GM08714 (cell line): ENCODE measurements at regions not wholly inside any gene's neighbourhood (a gene's known extent, or its start where the extent isn't known, plus 50 kb on each side); places are given as distances from the start of the nearest gene placed in this dataset.
"Not testable (repeated sequence)": the region's sequence is repeated elsewhere in the genome, so short reads cannot be mapped to it uniquely, and the experiment has no call there.

Experiments used
- H3K4me3 ChIP-seq: fragments of 200-500 bp; sonication (Bioruptor generic); 2 replicates; pipeline ENCODE4 v1.5.1; 2014; ENCODE audit warnings: mild to moderate bottlenecking, low read length, inconsistent platforms
- ZNF274 ChIP-seq: IDR thresholded peaks from 2 replicates; pipeline ENCODE4 v1.6.1; 2012; ENCODE audit warnings: mild to moderate bottlenecking, low read depth, low read length

DNA sequence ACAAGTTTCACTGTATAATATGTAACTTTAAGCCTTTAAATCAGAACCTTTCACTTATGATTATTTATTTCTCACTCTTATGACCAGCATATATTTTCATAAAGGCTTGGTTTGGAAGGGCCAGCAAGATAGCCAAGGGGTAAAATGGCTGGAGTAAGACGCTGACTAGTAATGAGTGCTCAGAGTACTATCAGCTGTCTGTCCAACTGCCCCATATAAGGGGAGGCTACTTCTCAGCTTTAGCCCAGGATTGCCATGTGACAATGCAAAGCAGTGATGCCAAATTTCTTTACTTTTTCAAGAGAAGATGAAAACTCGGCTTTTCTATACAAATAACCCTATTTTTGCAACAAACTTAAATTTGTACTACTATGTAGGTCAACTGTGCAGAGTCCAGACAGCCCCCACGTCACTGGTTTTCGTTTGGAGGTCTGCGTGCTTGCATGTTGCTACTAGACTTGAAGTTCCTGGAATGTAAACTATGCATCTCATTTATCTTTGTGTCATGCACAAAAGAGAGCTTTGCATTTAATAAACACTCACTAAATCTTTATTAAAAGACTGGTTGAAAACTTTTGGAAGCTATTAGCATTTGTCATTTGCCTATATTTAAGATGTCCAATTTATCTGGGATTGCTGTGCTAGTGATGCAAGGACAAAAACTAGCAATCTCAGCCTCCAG, 110.4 kb downstream of the TNFSF18 start:
- no peak for TF ChIP-seq ZNF274

DNA sequence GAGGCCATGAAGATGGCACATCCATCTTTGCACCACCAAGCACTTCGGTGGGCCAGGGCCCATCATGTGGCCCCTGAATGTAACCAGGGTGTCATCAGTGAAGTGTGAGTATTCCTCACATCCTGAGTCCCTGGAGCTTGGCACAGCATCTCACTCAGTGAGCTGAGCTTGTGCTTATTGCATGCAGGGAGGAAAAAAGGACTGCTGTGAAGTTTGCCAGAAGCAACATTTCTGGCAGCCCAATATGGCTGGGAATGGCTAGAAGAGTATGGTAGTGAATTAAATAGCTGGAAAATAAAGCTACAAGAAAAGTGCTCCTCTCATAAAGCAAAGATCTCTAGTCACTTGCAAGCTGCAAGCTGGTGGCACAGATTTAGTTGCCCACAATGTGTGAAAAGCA, 109.3 kb downstream of the TNFSF18 start:
- no peak for TF ChIP-seq ZNF274
- no peak overlapping the region for H3K4me3 ChIP-seq

More for the DNA sequence above, 110.4 kb downstream of the TNFSF18 start:
- no peak overlapping the region for H3K4me3 ChIP-seq

DNA sequence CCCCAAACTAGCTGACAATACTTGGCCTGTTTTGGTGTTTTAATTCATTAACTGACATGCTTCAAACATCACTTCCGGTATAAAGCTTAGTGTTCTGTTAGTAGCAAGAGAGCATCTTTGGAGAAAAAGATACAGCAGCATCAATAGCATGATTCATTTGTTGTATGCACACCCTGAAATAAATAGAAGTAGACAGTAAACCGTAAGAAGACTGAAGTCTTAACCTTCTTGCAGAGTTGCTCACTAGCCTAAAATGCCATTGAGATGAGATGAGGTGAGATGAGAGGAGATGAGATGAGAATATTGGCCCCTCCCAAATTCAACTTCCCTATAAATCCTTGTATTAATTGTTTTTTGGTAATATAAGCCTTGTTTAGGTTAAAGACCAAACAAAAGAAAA, 108.8 kb downstream of the TNFSF18 start:
- no peak overlapping the region for H3K4me3 ChIP-seq
- TF ChIP-seq ZNF274, result no peak

DNA sequence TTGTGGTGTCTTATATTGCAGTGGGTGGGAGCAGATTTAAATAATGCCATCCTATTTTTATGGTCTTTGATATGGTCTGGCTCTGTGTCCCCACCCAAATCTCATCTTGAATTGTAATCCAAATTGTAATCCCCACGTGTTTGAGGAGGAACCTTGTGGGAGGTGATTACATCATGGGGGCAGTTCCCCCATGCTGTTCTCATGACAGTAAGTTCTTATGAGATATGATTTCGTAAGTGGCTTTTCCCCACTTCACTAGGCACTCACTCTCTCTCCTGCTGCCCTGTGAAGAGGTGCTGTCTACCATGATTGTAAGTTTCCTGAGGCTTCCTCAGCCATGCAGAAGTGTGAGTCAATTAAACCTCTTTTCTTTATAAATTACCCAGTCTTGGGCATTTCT, 107.6 kb downstream of the TNFSF18 start:
- H3K4me3 ChIP-seq, result not testable (repeated sequence)

DNA sequence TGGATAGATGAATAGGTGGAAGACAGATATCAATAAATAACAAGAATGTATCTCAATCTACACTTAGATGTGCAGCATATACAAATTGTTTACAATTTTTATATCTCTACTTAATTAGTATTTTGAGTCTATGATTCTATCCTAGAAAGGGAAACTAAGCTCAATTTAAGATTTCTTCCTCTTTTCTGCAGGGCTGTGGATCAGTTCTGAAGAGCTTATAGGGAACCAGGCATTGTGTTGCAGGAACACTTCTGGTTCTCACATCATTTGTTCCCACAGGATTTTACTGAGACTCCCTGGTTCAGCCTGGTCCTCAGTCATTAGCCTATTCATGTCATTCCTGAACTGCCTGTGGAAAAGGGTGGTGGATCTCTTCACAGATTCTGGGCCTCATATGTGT, 105.8 kb downstream of the TNFSF18 start:
- TF ChIP-seq ZNF274, result no peak
- H3K4me3 ChIP-seq, result no peak overlapping the region

DNA sequence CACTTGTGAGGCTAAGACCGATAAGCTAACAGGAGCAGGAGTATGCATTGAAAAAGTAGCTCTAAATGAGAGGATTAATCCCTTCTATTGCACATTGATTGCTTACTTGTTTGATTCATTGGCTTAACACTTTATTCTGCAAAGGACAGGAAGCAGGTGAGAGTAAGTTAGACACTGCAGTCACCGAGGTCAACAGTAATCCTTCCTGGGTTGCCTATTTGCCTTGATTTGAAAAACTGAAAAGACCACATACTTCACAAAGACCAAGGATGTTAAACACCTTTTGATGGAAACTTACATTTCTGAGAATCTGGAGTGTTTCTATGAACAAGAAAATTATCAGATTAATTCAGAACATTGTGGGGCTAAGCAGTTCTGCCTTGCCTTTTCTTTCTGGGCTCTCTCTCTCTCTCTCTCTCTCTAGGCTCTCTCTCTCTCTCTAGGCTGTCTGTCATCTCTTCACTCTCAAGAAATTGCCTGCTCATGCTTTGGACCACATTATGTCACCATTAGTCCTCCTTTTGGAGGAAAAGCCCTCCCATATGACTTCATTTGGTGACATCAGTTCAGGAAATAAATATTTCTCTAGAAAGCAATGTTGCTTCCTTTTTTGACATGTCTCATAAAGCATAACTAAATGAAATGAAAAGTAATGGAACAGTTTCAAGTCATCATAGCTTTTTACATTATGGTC, 103.8 kb downstream of the TNFSF18 start:
- TF ChIP-seq ZNF274, result no peak
- no peak overlapping the region for H3K4me3 ChIP-seq

DNA sequence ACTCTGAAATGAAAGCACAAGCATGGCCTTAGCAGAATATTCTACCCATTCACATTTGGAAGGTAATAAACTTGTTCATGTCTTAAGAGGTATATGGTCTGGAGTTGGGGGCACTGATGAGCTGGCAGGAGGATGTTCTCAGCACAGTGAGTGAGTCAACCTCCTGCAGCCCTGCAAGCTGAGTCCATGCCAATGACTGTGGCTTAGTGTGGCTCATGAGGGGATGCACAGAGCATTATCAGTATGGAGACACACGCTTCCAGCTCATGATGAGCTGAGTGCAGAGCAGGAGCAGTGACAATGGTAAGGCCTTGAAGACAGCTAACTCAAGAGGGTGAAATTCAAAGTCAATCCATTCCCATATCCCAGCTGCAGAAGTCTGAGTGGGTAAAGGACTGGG, 102.3 kb downstream of the TNFSF18 start:
- no peak for TF ChIP-seq ZNF274

DNA sequence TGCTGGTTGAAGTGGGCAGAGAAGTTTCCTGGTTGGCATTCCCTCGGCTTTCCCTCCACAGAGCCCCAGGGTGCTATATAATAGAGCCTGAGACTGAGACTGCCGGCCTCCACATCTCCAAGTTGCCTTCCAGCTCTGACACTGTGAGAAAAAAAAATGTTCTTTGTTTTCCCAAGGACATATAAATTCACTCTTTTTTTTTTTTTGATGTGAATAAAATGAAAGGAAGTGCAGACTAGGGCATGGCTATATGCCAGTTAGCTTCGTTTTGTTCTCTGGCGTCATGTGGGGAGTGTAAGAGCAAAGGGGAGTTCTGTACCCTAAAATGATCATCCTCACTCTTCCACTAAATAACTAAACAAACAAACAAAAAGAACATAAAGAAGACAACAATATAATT, 101.6 kb downstream of the TNFSF18 start:
- no peak for TF ChIP-seq ZNF274
- H3K4me3 ChIP-seq, result no peak overlapping the region

More for the DNA sequence above, 102.3 kb downstream of the TNFSF18 start:
- H3K4me3 ChIP-seq, result no peak overlapping the region

DNA sequence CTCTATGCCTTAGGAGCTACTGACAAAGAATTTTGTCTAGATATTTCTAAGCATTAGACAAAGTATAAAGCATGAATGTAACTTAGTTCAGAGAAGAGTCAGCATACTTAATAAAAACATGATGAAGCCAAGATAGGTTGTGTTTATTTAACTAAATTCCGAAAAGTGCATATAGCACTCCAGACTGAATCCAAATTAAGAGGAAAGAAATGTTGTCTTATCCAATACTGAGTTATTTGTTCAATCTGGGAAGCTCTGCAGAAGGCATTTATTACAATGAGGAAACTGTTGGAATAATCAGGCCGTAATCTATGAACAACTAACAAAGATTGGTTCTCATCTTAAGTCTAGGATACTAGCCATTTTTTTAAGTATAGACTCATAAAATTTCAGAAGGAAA, 100.2 kb downstream of the TNFSF18 start:
- no peak overlapping the region for H3K4me3 ChIP-seq
- TF ChIP-seq ZNF274, result no peak

DNA sequence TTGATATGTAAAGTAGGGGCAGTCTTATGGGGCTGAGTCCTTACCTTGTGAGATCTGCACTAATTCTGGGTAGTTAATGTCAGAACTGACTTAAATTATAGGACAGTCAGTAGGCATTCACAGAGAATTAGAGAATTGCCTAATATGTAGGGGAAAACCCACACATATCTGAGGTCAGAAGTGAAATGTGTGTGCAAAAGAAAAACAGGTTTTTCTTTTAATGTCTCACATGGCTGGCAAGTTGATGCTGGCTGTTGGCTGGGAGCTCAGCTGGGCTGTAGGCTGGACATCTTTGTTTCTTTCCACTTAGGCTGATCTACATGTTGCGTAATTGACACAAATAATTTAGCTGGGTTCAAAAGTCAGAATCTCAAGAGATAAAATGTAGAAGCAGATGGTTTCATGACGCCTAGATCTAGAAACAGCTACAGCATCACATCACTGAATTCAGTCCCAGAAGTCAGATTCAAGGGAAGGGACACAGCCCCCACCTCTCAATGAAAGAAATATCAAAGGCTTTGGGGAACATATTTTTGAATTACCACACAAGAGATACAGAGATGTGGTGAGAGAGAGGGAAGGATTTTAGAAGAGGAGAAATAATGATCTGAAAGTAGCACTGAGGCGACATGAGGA, 98.9 kb downstream of the TNFSF18 start:
- TF ChIP-seq ZNF274, result no peak

DNA sequence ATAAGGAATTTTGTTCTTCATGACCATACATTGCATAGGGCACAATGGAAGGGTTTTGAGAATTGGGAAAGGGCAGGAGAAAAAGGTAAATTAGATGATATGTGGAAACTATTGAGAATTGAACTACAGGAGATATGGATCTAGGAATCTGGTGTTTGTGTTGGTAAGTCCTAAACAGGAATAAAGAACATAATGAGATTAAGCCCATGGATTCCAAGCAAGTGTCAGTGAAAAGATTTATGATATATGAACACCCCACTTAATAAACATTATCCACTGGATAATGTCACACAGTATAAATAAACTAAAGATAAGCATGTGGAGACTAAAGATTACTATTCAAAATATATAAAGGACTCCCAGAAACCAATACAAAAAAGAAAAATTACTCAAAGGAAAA, 98.2 kb downstream of the TNFSF18 start:
- TF ChIP-seq ZNF274, result no peak

More for the DNA sequence above, 98.9 kb downstream of the TNFSF18 start:
- H3K4me3 ChIP-seq, result no peak overlapping the region

DNA sequence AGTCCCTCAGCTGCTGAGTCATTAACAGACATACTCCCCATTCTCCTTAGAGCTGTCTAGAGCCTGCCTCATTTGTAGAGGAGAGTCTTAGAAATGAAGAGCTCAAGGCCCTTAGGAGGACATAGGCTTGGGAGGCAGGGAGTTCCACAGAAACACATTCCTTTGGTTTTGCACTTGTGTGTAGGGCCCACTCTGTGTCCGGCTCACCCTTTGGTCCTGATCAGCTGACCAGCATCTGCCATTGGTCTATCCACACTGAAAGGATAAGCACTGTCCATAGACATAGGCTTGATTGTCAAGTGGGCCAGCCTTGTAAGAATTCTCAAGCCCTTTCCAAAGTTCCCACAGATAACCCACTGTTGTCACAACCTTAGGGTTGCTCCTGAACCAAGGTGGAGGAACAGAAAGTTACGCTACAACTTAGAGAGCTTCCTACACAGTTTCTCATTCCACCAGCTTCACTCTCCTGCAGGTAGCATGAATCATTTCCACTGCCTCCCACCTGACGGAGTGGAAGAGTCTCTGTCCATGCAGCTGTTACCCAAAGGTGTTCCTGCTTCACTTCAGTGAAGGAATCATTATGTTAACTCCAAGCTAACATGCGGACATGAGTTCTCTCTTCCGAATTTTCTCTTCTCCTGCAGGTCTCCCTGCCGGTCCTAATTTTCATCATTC, 96.1 kb downstream of the TNFSF18 start:
- no peak for TF ChIP-seq ZNF274
- H3K4me3 ChIP-seq, result no peak overlapping the region

More for the DNA sequence above, 98.2 kb downstream of the TNFSF18 start:
- H3K4me3 ChIP-seq, result no peak overlapping the region

DNA sequence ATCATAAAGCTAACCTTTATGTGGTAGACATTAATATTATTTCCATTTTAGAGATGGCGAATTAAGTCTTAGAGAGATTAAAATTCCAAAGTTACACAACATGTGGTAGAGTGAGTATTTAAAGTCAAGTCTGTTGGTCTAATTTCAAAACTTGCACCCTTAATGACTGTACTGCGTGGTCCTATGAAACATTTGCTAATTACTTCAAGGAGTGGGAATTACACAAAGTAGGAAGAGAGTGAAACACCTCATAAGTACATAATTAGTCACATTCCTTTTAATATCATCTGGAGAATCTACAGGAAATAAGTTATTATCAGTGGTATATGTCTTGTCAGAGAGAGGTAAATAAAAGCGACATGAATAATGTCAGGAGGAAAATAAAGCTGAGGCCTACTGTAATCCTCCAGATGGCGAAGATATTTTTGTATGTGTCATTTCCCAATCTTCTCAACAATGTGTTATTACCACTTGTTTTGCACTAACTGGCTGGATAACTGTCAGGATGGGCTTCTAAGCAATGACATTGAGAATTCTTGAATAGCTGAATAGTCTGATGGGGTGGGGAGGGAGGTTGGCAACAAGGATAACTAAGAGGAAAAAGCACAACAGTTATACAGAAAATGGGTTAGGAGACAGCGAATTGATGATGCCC, 95.5 kb downstream of the TNFSF18 start:
- TF ChIP-seq ZNF274, result no peak
- no peak overlapping the region for H3K4me3 ChIP-seq

DNA sequence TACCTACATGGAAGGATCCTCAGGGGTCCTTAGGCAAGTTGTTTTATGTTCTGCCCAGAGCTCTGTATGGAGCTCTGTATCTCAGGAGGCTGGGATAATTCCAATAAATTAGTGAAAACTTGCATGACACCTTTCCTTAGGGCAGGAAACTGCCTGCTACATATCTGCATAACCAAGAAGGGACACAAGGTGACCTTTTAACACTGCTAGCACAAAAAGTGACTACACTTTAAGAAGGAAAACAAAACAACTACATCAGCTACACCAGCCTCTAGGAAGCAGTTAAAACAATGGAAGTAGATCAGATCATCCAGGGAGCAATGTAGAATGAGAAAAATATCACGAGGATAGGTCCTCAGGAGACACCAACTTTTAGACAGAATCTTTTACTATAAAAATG, 93.9 kb downstream of the TNFSF18 start:
- TF ChIP-seq ZNF274, result no peak

More for the DNA sequence above, 93.9 kb downstream of the TNFSF18 start:
- H3K4me3 ChIP-seq, result no peak overlapping the region
